NCI-H146 treated with DMSO at 0.1 percent for 48 hours (cell line): ENCODE measurements at regions not wholly inside any gene's neighbourhood (a gene's known extent, or its start where the extent isn't known, plus 50 kb on each side); places are given as distances from the start of the nearest gene placed in this dataset.
A peak's percentile ranks its signal among the peaks of the same experiment; 100 is the strongest.

ENCODE experiments used
- DNase-seq: peaks from one replicate; lab custom pipeline; 2025; ENCODE audit not compliant: unreplicated experiment; lab: John Stamatoyannopoulos, UW

DNA sequence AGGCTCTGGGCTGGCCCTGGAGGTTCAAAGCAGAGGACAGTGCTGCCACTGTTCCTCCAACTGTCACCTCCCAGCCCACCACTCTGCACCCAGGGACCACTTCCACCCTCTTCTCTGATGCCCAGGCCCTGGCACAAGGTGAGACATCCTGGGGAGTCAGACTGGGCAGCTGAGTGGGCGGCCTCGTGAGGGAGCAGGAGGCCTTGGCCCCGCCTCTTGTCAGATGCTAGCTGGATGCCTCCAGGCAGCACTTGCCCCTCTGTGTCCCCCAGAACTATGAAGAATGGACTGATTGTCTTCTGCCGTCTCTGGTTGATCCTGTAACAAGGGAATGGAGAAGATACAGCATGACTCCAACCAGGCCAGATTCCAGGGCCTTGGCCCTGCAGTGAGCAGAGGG lies 191.0 kb upstream of the LINGO1 start:
- no peak for DNase-seq

DNA sequence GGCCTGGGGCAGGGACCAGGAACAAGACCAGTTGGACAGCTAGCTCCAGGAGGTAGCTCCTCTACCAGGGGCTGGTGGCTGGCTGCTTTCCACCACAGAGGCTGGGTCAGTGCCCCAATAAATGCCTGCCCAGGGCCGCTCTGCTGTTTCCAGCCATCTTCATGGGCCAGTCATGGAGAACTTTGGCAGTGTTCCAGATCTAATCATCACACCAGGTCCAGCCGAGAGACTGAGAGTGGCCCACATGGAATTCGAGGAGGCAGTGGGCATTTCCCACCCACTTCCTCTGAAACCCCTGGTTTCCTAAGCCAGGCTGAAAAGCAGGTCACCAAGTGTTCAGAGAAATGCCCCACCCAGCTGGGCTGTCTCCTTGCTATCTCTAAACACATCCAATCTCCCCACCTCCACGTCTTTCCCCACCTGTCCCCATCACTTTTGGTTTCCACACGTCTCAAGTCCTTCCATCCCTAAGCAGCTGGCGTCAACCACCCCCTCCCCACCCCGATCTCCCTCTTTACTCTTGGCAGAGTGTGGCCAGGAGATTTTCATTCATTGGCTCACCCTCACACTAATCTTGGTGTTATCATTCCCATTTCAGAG lies 190.0 kb upstream of the LINGO1 start:
- DNase-seq, result no peak

DNA sequence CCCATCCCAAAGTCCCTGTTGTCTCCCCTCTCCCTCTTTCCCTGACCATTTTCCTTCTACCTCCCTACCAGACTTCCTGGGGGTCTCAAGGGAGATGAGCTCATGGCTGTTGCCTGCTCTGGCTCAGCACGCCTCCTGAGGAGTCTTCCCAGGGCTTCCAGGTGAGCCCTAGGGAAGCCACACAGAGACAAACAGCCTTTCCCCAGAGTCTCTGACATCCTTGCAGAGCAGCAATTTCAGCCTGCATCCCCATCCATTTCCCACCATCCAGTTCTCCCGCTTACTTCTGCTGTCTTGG lies 189.2 kb upstream of the LINGO1 start:
- DNase-seq, result no peak

DNA sequence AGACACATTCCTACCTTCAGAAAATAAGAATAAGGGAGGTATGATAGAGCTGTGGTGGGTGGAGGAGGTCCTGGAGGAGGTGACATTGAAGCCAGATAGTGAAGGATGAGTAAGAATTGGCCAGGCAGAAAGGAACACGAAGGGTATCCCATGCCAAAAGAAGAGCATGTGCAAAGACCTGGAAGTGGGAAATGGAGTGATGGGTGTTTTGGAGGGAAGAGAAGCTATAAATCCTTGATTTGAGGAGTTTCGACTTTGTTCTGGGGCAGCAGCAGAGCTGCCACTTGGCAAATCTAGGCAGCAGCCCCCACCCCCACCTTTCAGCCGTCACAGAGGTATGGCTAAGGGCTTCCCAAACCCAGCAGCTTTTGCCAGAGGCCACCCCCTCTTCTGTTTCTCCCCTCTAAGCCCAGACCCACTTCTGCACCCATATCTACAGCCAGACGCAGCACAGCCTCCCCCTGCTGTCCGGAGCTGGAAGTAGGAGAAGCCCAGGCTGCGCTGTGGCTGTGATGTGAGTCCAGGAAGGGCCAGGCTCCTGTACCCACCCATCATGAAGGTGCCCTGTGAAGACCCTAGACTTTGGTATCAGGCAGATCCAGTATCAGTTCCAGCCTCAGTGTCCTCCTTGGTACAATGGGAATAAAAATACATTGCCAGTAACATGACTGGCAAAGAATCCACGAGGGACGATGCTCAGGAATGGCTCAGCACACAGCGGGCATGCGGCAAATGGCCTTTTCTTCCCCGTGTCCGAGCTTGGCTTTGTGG lies 188.7 kb upstream of the LINGO1 start:
- peak; percentile 22 for DNase-seq

DNA sequence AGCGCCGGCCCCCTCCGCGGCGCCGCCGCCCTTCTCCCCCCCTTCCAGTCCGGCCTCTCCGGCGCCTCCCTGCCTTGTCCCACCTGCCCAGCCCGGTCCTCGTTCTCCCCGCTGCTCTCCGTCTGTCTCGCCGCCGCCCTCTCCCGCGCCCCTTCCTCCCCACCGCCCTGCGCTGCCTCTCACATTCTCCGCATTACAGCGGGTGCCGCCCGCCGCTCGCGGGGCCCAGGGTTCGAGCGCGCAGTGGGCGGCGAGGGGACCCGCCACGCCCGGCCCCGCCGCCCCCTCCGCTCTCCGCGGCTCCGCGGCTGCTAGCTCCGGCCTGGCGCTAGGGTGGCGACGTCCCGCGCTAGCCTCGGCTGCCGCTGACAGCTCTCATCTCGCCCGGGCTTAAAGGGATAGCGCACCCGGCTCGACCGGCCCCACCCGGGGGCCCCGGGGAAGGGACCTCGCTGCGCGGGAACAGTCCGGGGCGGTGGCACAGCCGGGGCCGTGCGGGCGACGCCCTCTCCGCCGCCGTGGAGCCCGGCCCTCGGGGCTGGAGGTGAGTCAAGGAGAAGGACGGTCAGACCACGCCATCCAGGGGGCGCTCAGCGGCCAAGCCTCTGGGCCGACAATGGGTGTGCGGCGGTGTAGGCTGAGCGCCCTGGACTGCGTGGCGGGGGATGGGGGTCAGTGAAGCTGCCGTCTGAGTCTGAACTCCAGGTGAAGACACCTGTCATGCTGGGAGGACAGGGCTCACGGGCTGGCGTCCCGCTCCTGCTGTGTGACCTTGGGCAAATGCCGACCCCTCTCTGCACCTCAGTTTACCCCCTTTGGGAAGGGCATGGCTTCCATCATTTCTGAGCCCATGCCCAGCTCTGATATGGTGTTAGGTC lies 187.4 kb upstream of the LINGO1 start:
- no peak for DNase-seq

DNA sequence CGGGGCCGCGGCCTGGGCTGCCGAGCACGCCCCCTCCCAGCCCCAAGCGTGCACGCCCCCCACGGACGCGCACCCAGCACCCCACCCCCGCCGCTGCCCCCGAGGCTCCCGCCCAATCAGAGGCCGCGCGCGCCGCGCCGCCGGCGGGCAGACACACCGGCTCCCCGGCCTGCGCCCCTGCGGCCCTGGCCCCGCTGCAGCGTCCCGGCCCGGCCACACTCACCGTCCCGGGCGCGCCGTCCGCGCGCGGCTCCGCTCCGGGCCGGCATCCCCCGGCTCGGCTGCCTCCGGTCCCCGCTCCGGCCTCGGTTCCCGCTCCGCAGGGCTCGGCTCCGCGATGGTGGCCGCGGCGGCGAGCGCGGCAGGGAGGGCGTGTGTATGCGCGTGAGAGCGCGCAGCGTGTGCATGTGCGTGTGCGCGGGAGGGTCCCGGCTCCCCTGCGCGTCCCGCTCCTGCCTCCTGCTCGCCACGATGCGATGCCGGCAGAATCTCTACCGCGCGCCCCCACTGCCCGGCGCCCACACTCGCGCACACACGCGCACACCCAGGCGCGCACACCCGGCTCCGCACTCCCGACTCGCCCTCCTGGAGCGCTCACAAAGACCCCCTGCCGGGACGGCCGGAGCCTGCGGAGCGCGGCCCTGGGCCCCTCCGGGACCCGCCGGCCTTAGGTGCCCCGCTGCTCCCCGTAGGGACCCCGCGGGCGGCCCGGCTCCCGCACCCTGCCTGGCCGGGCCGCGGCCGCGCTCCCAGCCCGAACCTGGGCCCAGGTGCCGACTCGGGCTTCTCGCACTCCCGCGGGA lies 186.5 kb upstream of the LINGO1 start:
- no peak for DNase-seq

DNA sequence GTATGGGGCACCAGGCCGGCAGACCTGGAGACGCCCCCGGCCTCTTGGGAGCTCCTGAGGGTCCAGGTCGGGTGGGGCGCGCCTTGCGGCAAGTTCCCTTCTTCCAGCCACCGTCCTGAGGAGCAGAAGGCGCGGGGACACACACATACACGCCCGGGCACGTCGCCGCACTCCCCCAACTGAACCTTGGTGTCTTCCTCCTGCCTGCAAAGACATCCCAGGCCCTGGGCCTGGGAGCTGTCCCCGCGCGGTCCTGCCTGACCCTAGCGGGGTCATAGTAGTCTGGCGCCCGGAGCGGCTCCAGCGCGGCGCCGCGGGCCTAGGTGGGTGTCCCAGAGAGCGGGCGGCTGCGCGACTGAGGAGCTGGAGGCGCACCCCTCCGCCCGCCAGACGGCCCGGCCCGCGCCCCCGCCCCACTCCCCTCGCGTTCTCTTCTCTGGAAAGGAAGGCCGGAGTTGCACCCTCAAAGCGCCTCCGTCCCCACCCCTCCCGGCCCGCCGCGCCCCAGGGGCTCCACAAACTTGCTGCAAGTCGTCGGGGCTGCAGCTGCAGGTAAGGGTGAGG lies 185.9 kb upstream of the LINGO1 start:
- no peak for DNase-seq

DNA sequence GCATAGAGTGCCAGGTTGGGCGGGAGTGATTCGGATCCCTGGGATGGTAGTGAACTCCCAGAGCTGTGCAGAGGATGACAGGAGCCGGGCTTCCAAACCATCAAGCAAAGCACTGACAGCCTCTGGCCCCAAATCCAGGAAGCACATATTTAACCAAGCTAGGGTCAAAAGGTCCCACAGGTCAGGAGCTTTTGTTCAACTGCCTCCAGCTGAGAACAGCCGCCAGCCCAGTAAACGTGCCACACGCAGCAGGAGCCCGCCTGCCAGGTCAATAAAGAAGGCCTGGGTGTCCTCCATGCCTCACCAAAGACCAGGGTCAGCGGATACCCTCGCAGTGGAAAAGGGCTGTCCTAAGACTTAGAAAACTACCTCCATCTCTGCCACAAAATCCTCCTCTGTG lies 184.7 kb upstream of the LINGO1 start:
- DNase-seq, result no peak

DNA sequence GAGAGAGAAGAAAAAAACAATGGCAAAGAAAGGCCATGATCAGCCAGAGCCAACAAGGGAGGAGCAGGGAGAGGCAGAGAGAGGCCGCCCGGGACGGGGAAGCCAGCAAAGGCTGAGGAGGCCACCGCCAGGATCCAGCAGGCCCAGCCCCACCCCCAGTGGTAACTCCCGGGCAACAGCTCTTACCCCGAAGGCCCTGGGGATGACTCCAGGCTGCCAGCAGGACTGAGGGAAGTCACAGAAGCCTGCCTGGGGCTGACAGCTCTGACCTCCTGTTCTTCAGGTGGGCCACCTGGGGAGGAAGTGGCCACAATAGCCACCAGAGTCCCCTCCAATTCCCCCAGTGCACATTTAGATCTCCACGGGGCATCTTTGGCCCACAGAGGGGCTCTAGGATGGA lies 184.3 kb upstream of the LINGO1 start:
- no peak for DNase-seq

DNA sequence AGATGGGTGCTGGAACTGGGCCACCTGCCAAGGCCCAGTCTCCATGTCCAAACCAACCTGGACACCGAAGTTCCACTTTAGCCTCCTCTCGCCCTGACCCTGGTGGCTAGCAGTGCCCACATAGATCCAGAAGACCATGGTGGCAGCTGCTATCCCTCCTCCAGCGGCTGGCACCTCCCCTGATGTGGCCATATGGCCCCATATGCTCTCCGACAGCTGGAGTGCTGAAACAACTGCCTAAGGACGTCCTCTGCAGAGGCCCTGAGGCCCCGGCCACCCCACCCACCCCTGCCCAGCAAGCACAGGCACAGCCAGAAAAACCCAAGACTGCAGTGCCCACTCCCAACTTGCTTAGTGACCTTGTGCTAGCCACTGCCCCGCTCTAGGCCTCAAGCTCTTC lies 182.3 kb upstream of the LINGO1 start:
- DNase-seq, result no peak

DNA sequence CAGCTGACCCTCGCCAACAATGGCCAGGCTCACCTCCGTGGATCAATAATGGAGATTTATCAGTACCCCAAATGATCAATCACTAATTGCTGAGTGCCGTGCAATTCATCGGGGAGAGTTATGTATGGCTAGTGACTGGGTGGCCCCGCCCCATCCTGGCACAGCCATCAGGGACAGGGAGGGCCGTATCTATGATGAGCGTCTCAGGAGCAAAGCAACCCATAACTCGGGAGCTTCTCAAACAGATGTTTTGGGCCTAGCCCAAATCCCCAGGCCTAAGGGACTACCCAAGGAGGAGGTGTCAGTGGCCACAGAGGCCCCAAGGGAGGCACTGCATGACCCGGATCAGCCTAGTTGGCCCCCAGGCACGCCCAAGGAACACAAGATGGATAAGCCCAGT lies 180.0 kb upstream of the LINGO1 start:
- DNase-seq, result no peak

DNA sequence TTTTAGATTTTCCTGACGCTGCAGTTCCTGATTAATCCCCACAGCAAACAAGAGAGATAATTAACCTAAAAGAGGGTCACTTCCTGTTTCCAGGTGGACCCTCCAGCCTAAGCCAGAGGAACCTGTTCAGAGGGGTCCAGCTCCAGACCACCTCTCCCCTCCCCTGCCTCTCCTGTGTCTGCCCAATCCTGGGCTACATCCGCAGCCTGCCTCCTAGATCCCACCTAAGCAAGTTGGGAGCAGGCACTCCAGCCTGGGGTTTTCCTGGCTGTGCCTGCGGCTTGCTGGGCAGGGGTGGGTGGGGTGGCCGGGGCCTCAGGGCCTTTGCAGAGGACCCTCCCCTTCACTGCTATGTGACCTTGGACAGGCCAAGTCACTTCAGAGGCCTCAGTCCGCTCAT lies 178.6 kb upstream of the LINGO1 start:
- DNase-seq, result no peak

DNA sequence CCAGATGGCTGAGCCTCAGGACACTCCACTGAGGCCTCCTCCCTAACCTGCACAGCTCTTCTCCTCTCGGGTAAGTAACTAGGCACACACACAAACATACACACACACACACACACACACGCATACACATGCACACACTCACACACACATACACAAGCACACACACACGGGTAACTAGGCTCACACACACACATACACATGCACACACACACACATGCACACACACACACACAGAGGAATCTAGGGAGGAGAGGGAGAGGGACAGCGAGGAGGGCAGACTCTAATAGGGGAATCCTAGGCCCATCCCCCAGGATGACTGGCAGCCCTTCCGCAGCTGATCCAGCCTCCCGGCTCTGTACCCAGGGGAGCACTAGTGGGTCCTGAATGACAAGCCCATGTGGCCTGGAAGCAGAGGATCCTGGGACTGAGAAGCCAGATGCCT lies 177.4 kb upstream of the LINGO1 start:
- DNase-seq, result no peak

DNA sequence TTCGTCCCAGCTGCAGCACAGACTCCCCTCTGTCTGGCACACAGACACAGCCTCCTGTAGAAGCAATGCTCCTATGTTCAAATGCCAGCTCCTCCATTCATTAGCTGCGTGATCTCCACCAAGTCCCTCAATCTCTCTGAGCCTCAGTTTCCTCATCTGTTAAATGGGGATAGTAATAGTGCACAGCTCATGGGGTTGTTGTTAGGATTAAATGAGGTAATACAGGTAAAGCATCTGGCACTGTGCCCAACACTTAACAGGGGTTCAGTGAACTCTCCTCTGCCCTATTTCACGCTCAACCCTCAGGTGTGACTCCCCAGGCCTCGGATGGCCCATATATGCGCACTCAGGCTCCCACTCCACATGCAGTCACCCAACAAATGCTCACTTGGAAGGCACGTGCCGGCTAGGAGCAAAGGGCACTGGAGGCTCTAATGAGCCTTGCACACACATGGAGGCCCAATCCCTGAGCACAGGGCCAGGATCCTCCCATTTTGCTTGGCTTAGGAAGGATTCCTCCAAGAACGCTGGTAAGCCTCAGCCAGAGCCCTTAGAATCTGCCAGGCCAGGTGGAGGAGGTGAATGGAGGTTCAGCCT lies 176.0 kb upstream of the LINGO1 start:
- DNase-seq, result no peak

DNA sequence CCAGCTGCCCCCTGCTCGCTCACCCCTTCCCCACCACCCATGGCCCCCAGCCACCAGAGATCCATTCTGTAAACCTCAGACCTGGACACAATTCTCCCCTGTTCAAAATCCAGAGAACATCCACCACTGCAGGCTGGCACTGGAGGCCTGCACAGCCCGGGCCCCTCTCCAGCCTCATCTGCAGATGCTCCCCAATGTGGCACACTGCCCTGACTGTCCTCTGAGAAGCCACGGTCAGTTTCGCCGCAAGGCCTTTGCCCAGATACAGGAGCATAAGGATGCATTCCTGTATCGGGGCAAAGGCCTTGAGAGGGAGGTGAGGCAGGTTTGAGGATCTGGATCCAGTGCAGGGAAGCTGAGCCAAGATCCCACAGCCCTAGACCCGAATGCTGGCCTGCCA lies 175.4 kb upstream of the LINGO1 start:
- DNase-seq, result no peak

DNA sequence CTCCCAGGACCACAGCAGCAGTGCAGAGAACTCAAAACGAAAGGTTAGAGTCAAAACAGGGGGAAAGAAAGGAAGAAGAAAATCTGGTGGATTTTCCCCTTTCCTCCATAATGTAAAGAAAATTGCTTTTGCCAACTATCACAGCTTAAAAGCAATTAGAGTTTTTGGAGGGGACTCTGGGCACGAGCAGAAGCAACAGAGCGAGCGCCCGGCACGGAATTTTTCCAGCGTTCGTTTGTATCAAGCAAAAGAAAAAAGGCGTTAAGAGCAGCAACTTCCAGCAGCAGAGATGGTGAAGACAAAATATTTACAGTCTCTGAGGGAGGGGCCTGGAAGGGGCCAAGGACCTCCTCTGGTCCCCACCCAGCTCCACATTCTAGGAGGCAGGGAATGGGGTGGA lies 174.9 kb upstream of the LINGO1 start:
- DNase-seq, result no peak

DNA sequence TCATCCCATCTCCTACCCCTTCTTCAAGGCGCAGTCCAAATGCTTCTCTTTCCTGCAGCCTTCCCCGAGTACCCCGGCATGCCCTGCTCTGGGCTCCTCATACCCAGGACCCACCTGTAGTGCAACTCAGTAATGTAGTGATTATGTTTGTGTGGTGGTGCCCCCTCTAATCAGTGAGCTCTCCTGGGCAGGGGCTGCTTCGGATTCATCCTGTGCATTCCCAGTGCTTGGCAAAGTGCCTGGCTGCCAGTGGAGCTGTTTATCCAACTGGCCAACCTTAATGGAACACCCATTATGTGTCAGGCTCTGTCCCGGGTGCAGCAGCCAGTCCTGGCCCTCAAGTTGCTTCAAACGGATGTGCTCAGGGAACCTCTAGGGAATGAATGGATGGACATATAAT lies 174.4 kb upstream of the LINGO1 start:
- no peak for DNase-seq

DNA sequence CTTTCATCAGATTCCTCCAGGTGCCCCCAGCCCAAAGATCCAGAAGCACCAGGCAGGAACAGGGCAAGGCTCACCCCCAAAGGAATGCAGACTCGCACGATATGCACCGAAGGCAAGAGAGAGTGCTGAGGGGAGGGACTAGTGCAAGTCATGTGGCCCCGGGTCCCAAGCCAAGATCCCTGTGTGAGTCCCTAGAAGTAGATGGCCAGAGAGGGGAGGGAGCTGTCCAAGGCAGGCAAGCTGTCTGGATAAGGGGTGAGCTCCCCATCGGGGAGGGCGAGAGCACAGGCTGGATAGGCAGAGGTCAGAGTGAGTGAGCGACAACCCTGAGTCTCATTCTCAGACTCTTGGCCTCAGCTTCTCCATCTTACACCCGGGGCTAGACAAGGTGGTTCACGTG lies 171.5 kb upstream of the LINGO1 start:
- no peak for DNase-seq

DNA sequence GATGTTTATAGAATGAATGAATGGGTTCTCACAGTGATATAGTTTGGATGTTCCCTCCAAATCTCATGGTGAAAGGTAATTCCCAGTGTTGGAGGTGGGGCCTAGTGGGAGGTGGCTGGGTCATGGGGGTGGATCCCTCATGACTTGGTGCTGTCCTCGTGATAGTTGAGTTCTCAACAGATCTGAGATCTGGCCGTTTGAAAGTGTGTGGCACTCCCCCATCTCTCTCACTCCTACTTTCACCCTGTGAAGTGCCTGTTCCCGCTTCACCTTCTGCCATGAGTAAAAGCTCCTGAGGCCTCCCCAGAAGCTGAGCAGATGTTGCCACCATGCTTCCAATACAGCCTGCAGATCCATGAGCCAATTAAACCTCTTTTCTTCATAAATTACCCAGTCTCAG lies 170.8 kb upstream of the LINGO1 start:
- no peak for DNase-seq

DNA sequence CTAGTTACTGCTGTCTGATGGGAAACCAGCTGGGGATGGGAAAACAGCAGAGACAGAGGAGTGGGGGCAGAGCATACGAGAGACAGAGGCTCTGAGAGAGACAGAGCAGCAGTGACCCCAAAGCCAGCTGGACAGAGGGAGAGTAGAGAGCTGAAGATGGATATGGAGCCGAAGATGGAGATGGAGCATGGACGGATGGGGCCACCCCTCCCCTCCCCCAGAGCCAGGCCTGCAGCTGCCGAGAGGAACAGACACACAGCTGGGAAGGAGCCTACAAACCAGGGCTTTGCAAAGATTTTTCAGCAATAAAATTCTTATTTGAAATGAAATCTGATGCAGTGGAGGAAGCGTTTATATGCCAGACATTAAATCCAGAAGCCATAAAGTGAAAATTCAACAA lies 167.6 kb upstream of the LINGO1 start:
- no peak for DNase-seq

DNA sequence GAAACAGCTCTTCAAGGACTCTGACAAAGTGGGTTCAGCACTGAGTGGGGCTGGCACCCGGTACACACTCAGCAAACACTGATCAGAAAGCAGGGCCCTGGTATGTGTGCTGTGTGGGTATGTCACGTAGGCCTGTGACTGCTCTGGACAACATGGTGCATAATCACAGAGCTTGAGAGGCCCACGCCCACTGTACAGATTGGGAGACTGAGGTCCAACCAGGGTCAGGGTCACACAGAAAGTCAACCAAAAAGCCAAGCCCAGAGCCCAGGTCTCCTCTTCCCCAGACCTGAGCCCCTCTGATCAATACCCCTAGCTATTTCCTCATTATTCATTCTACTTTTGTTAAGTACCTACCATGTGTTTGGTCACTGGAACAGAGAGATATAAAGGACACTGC lies 166.1 kb upstream of the LINGO1 start:
- DNase-seq, result no peak
